ENCODE measurements at regions not wholly inside any gene's neighbourhood (a gene's known extent, or its start where the extent isn't known, plus 50 kb on each side); places are given as distances from the start of the nearest gene placed in this dataset.

GRCh38 chr7:51802718-51803117 lies 486.1 kb upstream of the COBL start:
- H3K9ac ChIP-seq: no peak overlapping the region
- H3K36me3 ChIP-seq: no peaks in the 10 kb centered on the region
- no peak for TF ChIP-seq Cebpa-rat (IDR thresholded peaks at IDR 0.05)
- no peak overlapping the region for H3K4me3 ChIP-seq
- H3K4me1 ChIP-seq: no peaks in the 10 kb centered on the region
- no peaks in the 10 kb centered on the region for H3K27me3 ChIP-seq
- no peaks in the 10 kb centered on the region for H4K20me1 ChIP-seq
- no peak overlapping the region for H3K27ac ChIP-seq
- H3K9me3 ChIP-seq: peaks cover 10% of the 10 kb centered on the region; the same call in 1 of the 2 replicates
- no peak overlapping the region for H3K4me2 ChIP-seq

GRCh38 chr7:51797371-51797770 lies 480.8 kb upstream of the COBL start:
- H3K36me3 ChIP-seq: no peaks in the 10 kb centered on the region

GRCh38 chr7:51792796-51793195 lies 476.2 kb upstream of the COBL start:
- H3K4me2 ChIP-seq: no peak overlapping the region
- no peaks in the 10 kb centered on the region for H3K4me1 ChIP-seq
- no peak for TF ChIP-seq Cebpa-rat (IDR thresholded peaks at IDR 0.05)
- H3K27me3 ChIP-seq: no peaks in the 10 kb centered on the region
- no peaks in the 10 kb centered on the region for H4K20me1 ChIP-seq
- H3K9ac ChIP-seq: no peak overlapping the region
- no peak overlapping the region for H3K4me3 ChIP-seq
- H3K27ac ChIP-seq: no peak overlapping the region
- no peaks in the 10 kb centered on the region for H3K36me3 ChIP-seq
- no peaks in the 10 kb centered on the region for H3K9me3 ChIP-seq

More at GRCh38 chr7:51797371-51797770, 480.8 kb upstream of the COBL start:
- no peak for TF ChIP-seq Cebpa-rat (IDR thresholded peaks at IDR 0.05)
- Histone ChIP-seq H3K4me3 (no peak overlapping the region), H3K4me1 (no peaks in the 10 kb centered on the region), H3K9me3 (no peaks in the 10 kb centered on the region), H3K9ac (no peak overlapping the region), H3K4me2 (no peak overlapping the region), H4K20me1 (no peaks in the 10 kb centered on the region), H3K27me3 (no peaks in the 10 kb centered on the region), H3K27ac (no peak overlapping the region)

- Histone ChIP-seq H3K36me3 (no peaks in the 10 kb centered on the region), H3K9ac (no peak overlapping the region), H3K9me3 (no peaks in the 10 kb centered on the region), H3K27ac (no peak overlapping the region), H3K4me1 (no peaks in the 10 kb centered on the region), H3K4me3 (no peak overlapping the region), H3K4me2 (no peak overlapping the region), H4K20me1 (no peaks in the 10 kb centered on the region), H3K27me3 (no peaks in the 10 kb centered on the region)
- no peak for TF ChIP-seq Cebpa-rat (IDR thresholded peaks at IDR 0.05)
Observed at GRCh38 chr7:51789489-51789888, 472.9 kb upstream of the COBL start.

GRCh38 chr7:51786284-51786683 lies 469.7 kb upstream of the COBL start:
- H3K4me2 ChIP-seq: no peak overlapping the region
- no peak overlapping the region for H3K9ac ChIP-seq
- no peaks in the 10 kb centered on the region for H3K9me3 ChIP-seq
- H3K4me3 ChIP-seq: no peak overlapping the region
- H3K4me1 ChIP-seq: 0 out of 2 replicates have a peak, but pooled peaks cover 5% of the 10 kb centered on the region
- no peaks in the 10 kb centered on the region for H3K36me3 ChIP-seq
- H3K27ac ChIP-seq: no peak overlapping the region
- H4K20me1 ChIP-seq: no peaks in the 10 kb centered on the region
- H3K27me3 ChIP-seq: no peaks in the 10 kb centered on the region
- no peak for TF ChIP-seq Cebpa-rat (IDR thresholded peaks at IDR 0.05)

GRCh38 chr7:51785876-51786275 lies 469.3 kb upstream of the COBL start:
- Histone ChIP-seq H3K27ac (no peak overlapping the region), H3K4me3 (no peak overlapping the region), H3K9me3 (no peaks in the 10 kb centered on the region), H3K4me2 (no peak overlapping the region), H3K4me1 (0 out of 2 replicates have a peak, but pooled peaks cover 5% of the 10 kb centered on the region), H3K9ac (no peak overlapping the region), H3K27me3 (no peaks in the 10 kb centered on the region), H4K20me1 (no peaks in the 10 kb centered on the region), H3K36me3 (no peaks in the 10 kb centered on the region)
- no peak for TF ChIP-seq Cebpa-rat (IDR thresholded peaks at IDR 0.05)

- no peaks in the 10 kb centered on the region for H4K20me1 ChIP-seq
- H3K27ac ChIP-seq: no peak overlapping the region
- no peak for TF ChIP-seq Cebpa-rat (IDR thresholded peaks at IDR 0.05)
- no peak overlapping the region for H3K4me3 ChIP-seq
- H3K9ac ChIP-seq: no peak overlapping the region
- H3K4me2 ChIP-seq: no peak overlapping the region
- H3K9me3 ChIP-seq: no peaks in the 10 kb centered on the region
- H3K27me3 ChIP-seq: no peaks in the 10 kb centered on the region
- 0 out of 2 replicates have a peak, but pooled peaks cover 5% of the 10 kb centered on the region for H3K4me1 ChIP-seq
- H3K36me3 ChIP-seq: no peaks in the 10 kb centered on the region
Observed at GRCh38 chr7:51785171-51785570, 468.6 kb upstream of the COBL start.

- H3K4me2 ChIP-seq: no peak overlapping the region
- no peaks in the 10 kb centered on the region for H4K20me1 ChIP-seq
- 0 out of 2 replicates have a peak, but pooled peaks cover 5% of the 10 kb centered on the region for H3K4me1 ChIP-seq
- no peaks in the 10 kb centered on the region for H3K27me3 ChIP-seq
- no peak overlapping the region for H3K27ac ChIP-seq
- no peaks in the 10 kb centered on the region for H3K9me3 ChIP-seq
- no peak overlapping the region for H3K4me3 ChIP-seq
- TF ChIP-seq Cebpa-rat (IDR thresholded peaks at IDR 0.05): no peak
- H3K36me3 ChIP-seq: no peaks in the 10 kb centered on the region
- no peak overlapping the region for H3K9ac ChIP-seq
Observed at GRCh38 chr7:51783241-51783640, 466.6 kb upstream of the COBL start.

GRCh38 chr7:51778121-51778520 lies 461.5 kb upstream of the COBL start:
- no peak overlapping the region for H3K4me3 ChIP-seq
- H3K9ac ChIP-seq: no peak overlapping the region
- TF ChIP-seq Cebpa-rat (IDR thresholded peaks at IDR 0.05): no peak
- H3K4me2 ChIP-seq: no peak overlapping the region
- no peaks in the 10 kb centered on the region for H3K36me3 ChIP-seq
- H3K27me3 ChIP-seq: no peaks in the 10 kb centered on the region
- H3K9me3 ChIP-seq: no peaks in the 10 kb centered on the region
- no peak overlapping the region for H3K27ac ChIP-seq
- H3K4me1 ChIP-seq: 0 out of 2 replicates have a peak, but pooled peaks cover 2% of the 10 kb centered on the region
- H4K20me1 ChIP-seq: no peaks in the 10 kb centered on the region

GRCh38 chr7:51774178-51774577 lies 457.6 kb upstream of the COBL start:
- TF ChIP-seq Cebpa-rat (IDR thresholded peaks at IDR 0.05): no peak
- Histone ChIP-seq H3K4me3 (no peak overlapping the region), H3K36me3 (no peaks in the 10 kb centered on the region), H3K27me3 (no peaks in the 10 kb centered on the region), H3K27ac (no peak overlapping the region), H3K9me3 (no peaks in the 10 kb centered on the region), H3K4me2 (no peak overlapping the region), H4K20me1 (no peaks in the 10 kb centered on the region), H3K9ac (no peak overlapping the region), H3K4me1 (no peaks in the 10 kb centered on the region)

- Histone ChIP-seq H4K20me1 (no peaks in the 10 kb centered on the region), H3K9me3 (no peaks in the 10 kb centered on the region), H3K27ac (no peak overlapping the region), H3K36me3 (no peaks in the 10 kb centered on the region), H3K4me2 (no peak overlapping the region), H3K4me1 (no peaks in the 10 kb centered on the region), H3K4me3 (no peak overlapping the region), H3K27me3 (no peaks in the 10 kb centered on the region), H3K9ac (no peak overlapping the region)
- no peak for TF ChIP-seq Cebpa-rat (IDR thresholded peaks at IDR 0.05)
Observed at GRCh38 chr7:51772190-51772589, 455.6 kb upstream of the COBL start.
